Muscle of leg (tissue), 3 donors: ENCODE measurements at regions not wholly inside any gene's neighbourhood (a gene's known extent, or its start where the extent isn't known, plus 50 kb on each side); places are given as distances from the start of the nearest gene placed in this dataset.

Experiments used
- DNase-seq: peaks from one replicate; pipeline ENCODE4 v3.0.0; 2013
- H3K27ac ChIP-seq: one replicate; pipeline ENCODE4 v1.5.1; 2013; ENCODE audit warnings: mild to moderate bottlenecking, low read length, control low read depth
- H3K27me3 ChIP-seq: one replicate; pipeline ENCODE4 v1.6.1; 2013; ENCODE audit warnings: low read length; ENCODE audit not compliant: control insufficient read depth, insufficient read depth
- H3K36me3 ChIP-seq: one replicate; pipeline ENCODE4 v1.6.1; 2013; ENCODE audit warnings: low read length; ENCODE audit not compliant: control insufficient read depth, insufficient read depth
- H3K4me1 ChIP-seq: one replicate; pipeline ENCODE4 v1.6.1; 2013; ENCODE audit warnings: low read length; ENCODE audit not compliant: control insufficient read depth, insufficient read depth
- H3K4me3 ChIP-seq: one replicate; pipeline ENCODE4 v1.5.1; 2013; ENCODE audit warnings: low read length, control low read depth
- H3K9me3 ChIP-seq: replicated peaks from 2 replicates; pipeline ENCODE4 v1.6.1; 2013; ENCODE audit warnings: low read depth, low read length; ENCODE audit not compliant: control insufficient read depth
- WGBS: methylation state at CpG from one replicate; pipeline ENCODE4 v1.1.5; 2013; ENCODE audit warnings: missing lambda C conversion rate; ENCODE audit not compliant: insufficient coverage; 5-methylcytosine and 5-hydroxymethylcytosine counted together

DNA sequence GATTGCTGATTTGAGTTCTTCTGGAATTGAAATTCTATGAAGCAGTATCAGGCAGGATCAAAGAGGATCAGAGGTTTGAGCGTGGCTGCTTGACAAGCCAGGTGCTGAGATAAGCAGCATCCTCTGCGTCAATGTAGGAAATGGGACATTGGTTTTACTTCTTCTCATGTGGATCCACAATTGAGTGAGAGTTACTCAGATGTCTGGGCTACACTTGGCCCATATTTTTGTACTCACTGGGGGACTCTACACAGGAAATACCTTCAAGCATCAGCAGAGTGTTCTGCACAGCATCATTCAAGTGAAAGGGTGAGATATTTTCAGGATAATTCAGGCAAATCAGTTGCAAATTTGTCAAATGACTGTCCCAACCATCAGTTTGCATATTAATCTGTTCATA, 613.9 kb upstream of the ARID1B start:
- H3K27ac ChIP-seq: no peak overlapping the region
- no peaks in the 10 kb centered on the region for H3K9me3 ChIP-seq
- H3K27me3 ChIP-seq: no peaks in the 10 kb centered on the region
- WGBS: 58% methylated on average over 2 of the region's 2 CpGs
- DNase-seq: no peak
- peaks cover 5% of the 10 kb centered on the region for H3K4me1 ChIP-seq
- no peaks in the 10 kb centered on the region for H3K36me3 ChIP-seq
- H3K4me3 ChIP-seq: no peak overlapping the region

GRCh38 chr6:156161471-156161870, 615.7 kb upstream of the ARID1B start:
- Histone ChIP-seq H3K27ac (no peak overlapping the region), H3K36me3 (no peaks in the 10 kb centered on the region), H3K9me3 (no peaks in the 10 kb centered on the region), H3K27me3 (no peaks in the 10 kb centered on the region), H3K4me3 (no peak overlapping the region), H3K4me1 (no peaks in the 10 kb centered on the region)
- no CpG with 5 or more reads among the region's 3 CpGs for WGBS
- no peak for DNase-seq

DNA sequence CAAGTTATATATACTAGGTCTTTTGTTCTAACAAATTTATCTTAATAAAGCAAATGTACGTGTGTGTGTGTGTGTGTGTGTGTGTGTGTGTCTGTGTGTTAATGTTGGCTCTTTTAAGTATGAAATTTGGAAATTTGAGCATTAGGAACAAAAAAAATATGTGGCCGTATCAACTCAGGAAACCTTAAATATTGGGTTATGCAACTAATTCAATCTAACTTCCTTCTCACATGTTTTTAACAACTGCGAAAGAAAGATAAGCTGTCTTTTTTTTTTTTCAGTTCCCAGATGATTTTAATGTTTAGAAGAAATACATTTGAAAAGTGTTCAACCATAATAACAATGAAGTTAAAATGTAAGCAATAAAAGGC, 616.4 kb upstream of the ARID1B start:
- Histone ChIP-seq H3K4me1 (no peaks in the 10 kb centered on the region), H3K27ac (no peak overlapping the region), H3K27me3 (no peaks in the 10 kb centered on the region), H3K4me3 (no peak overlapping the region), H3K36me3 (no peaks in the 10 kb centered on the region), H3K9me3 (no peaks in the 10 kb centered on the region)
- no CpG with 5 or more reads among the region's 3 CpGs for WGBS
- DNase-seq: no peak

DNA sequence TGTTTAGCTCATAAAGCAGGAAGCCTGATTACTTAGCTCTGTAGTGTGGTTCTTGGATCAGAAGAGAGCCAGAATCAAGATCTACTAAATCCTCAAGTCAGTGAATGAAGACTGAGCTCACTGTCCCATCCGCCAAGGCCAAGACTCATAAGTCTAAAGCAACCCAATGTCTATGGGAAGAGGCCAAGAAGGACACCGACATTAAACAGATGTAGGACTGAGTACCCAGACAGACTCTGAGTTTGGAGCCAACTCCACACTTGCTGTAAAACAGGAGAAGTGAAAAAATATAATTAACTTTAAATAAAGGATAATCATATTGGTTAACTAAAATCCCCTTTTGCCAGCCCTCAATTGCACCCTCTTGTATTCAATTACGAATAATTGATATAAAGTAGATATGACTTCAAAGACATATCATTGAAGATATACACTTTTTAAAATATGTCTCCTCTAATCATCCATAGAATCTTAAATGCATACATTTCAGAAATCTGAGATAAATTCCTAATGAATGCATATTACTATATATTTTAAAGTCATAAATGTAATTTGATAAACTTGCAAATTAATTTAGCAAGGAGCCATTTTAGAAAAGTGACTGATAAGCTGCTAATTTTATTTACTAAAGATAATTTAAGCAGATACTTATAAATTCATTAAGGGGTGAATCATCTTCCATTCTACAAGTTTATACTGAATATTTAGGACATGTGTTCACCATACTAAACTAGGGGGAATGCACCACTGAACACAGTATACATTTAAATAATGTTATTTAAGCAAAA, 617.0 kb upstream of the ARID1B start:
- WGBS: no CpG with 5 or more reads among the region's 3 CpGs
- Histone ChIP-seq H3K36me3 (no peaks in the 10 kb centered on the region), H3K27me3 (no peaks in the 10 kb centered on the region), H3K9me3 (no peaks in the 10 kb centered on the region), H3K4me1 (no peaks in the 10 kb centered on the region), H3K27ac (no peak overlapping the region), H3K4me3 (no peak overlapping the region)
- no peak for DNase-seq

- Histone ChIP-seq H3K4me1 (no peaks in the 10 kb centered on the region), H3K36me3 (no peaks in the 10 kb centered on the region), H3K9me3 (no peaks in the 10 kb centered on the region), H3K27me3 (no peaks in the 10 kb centered on the region), H3K27ac (no peak overlapping the region), H3K4me3 (no peak overlapping the region)
- DNase-seq: no peak
- WGBS: no CpG with 5 or more reads among the region's 4 CpGs
Observed at GRCh38 chr6:156154896-156155295, 622.3 kb upstream of the ARID1B start.

- Histone ChIP-seq H3K27ac (no peak overlapping the region), H3K27me3 (no peaks in the 10 kb centered on the region), H3K4me1 (no peaks in the 10 kb centered on the region), H3K4me3 (no peak overlapping the region), H3K36me3 (no peaks in the 10 kb centered on the region), H3K9me3 (no peaks in the 10 kb centered on the region)
- WGBS: no CpG with 5 or more reads among the region's 1 CpG
- DNase-seq: no peak
Observed at GRCh38 chr6:156150391-156150790, 626.8 kb upstream of the ARID1B start.

- Histone ChIP-seq H3K4me3 (no peak overlapping the region), H3K4me1 (no peaks in the 10 kb centered on the region), H3K27me3 (no peaks in the 10 kb centered on the region), H3K36me3 (no peaks in the 10 kb centered on the region), H3K27ac (no peak overlapping the region), H3K9me3 (no peaks in the 10 kb centered on the region)
- 78% methylated on average over 5 of the region's 7 CpGs for WGBS
- DNase-seq: no peak
Observed at GRCh38 chr6:156146891-156147290, 630.3 kb upstream of the ARID1B start.

DNA sequence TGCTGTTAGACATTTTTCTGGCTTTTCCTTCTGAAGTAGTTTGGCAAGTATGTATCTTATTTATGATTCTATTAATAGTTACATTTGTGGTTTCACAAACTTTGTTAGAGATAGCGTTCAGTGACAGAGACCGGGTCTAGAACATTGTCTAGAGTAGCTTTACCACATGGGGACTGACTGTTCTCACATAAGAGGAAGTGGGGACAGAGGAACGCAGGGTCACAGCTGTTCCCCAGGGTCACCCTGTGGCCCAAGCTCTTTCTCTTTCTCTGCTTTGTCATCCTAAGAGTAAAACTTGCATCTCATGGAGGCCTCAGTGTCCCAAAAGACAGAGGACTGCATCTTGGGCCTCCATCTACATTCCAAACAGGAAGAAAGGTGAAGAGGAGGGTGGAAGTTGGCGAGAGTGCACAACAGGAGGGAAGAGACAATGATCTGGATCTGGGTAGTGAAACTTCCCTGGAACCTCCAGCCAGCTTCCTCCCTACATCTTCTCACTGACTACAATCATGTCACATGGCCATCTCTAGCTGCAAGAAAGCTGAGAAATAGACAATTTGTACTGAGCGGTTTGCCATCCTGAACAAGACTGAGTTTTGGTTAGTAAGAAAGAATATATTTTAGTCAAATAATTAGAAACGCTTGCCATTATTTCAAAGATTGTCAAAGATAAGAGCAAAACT, 645.8 kb upstream of the ARID1B start:
- no peaks in the 10 kb centered on the region for H3K27me3 ChIP-seq
- H3K27ac ChIP-seq: no peak overlapping the region
- H3K36me3 ChIP-seq: no peaks in the 10 kb centered on the region
- peaks cover 2% of the 10 kb centered on the region for H3K9me3 ChIP-seq
- DNase-seq: peak; percentile 1
- no peaks in the 10 kb centered on the region for H3K4me1 ChIP-seq
- H3K4me3 ChIP-seq: no peak overlapping the region
- WGBS: 67% methylated on average over 2 of the region's 6 CpGs

GRCh38 chr6:156126535-156126934, 650.6 kb upstream of the ARID1B start:
- no peak overlapping the region for H3K27ac ChIP-seq
- no CpG with 5 or more reads among the region's 5 CpGs for WGBS
- DNase-seq: peak; percentile 21
- H3K27me3 ChIP-seq: no peaks in the 10 kb centered on the region
- H3K4me3 ChIP-seq: no peak overlapping the region
- no peaks in the 10 kb centered on the region for H3K9me3 ChIP-seq
- no peaks in the 10 kb centered on the region for H3K36me3 ChIP-seq
- H3K4me1 ChIP-seq: no peaks in the 10 kb centered on the region

GRCh38 chr6:156125844-156126243, 651.3 kb upstream of the ARID1B start:
- Histone ChIP-seq H3K4me3 (no peak overlapping the region), H3K27me3 (no peaks in the 10 kb centered on the region), H3K4me1 (no peaks in the 10 kb centered on the region), H3K27ac (no peak overlapping the region), H3K9me3 (no peaks in the 10 kb centered on the region), H3K36me3 (no peaks in the 10 kb centered on the region)
- DNase-seq: peak; percentile 46
- 75% methylated on average over 2 of the region's 2 CpGs for whole genome bisulfite sequencing
